GM18519 (cell line): ENCODE measurements at regions not wholly inside any gene's neighbourhood (a gene's known extent, or its start where the extent isn't known, plus 50 kb on each side); places are given as distances from the start of the nearest gene placed in this dataset.
"Not testable (repeated sequence)": the region's sequence is repeated elsewhere in the genome, so short reads cannot be mapped to it uniquely, and the experiment has no call there.

Experiments
- ATAC-seq: cut with Tn5 transposase; IDR thresholded peaks from one replicate; pipeline ENCODE4 v1.9.1; 2021; ENCODE audit warnings: mild to moderate bottlenecking, moderate library complexity; ENCODE audit not compliant: unreplicated experiment, low FRiP score

- ATAC-seq: no peak
Observed at GRCh38 chr7:65453341-65454030, 79.8 kb downstream of the ZNF92 start.

GRCh38 chr7:65454469-65454868 lies 80.8 kb downstream of the ZNF92 start:
- no peak for ATAC-seq

- not testable (repeated sequence) for ATAC-seq
Observed at GRCh38 chr7:65455050-65455449, 81.4 kb downstream of the ZNF92 start.

- ATAC-seq: no peak
Observed at GRCh38 chr7:65457705-65458104, 84.0 kb downstream of the ZNF92 start.

DNA sequence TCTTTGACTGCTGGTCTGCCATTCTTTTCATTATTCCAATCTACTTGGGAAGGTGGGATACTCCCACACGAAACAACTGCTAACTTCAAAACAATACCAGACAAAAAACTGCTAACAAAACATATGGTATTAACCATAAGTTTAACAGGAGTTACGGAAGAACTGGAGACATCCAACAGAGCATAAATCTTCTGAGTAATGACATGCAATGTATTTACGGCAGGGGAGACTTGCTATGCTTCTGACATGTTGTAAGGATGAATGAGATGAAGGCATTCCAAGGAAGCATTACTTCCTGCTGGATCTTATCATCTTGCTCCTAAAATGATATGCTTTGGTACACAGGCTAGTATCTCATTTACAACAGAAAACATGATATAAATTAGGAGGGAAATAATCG lies 85.8 kb downstream of the ZNF92 start:
- no peak for ATAC-seq

- no peak for ATAC-seq
Observed at GRCh38 chr7:65462148-65462716, 88.6 kb downstream of the ZNF92 start.

DNA sequence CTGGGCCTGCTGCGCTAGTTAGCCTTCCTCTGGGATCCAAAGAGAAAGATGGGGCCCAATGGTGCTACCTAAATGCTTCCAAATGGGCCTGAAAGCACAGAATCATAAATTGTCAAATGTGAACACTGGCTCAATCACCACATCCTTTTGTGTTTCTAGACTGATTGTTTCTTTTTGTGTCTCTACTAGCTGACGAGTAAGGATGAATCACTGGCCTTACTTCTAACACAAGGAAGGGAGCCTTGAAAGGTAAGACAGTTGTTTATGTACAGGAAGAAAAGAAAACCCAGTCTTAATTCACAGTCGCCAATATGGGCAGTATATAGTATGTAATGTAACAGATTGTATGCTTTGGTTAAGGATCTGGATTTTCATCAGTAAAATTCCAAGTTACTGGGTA lies 89.5 kb downstream of the ZNF92 start:
- no peak for ATAC-seq

DNA sequence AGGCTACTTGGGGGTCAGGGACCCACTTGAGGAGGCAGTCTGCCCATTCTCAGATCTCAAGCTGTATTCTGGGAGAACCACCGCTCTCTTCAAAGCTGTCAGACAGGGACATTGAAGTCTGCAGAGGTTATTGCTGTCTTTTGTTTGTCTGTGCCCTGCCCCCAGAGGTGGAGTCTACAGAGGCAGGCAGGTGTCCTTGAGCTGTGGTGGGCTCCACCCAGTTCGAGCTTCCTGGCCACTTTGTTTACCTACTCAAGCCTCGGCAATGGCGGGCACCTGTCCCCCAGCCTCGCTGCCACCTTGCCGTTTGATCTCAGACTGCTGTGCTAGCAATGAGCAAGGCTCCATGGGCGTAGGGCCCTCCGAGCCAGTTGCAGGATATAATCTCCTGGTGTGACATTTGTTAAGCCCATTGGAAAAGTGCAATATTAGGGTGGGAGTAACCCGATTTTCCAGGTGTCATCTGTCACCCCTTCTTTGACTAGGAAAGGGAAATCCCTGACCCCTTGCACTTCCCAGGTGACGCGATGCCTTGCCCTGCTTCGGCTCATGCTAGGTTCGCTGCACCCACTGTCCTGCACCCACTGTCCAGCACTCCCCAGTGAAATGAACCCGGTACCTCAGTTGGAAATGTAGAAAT lies 96.4 kb downstream of the ZNF92 start:
- not testable (repeated sequence) for ATAC-seq

DNA sequence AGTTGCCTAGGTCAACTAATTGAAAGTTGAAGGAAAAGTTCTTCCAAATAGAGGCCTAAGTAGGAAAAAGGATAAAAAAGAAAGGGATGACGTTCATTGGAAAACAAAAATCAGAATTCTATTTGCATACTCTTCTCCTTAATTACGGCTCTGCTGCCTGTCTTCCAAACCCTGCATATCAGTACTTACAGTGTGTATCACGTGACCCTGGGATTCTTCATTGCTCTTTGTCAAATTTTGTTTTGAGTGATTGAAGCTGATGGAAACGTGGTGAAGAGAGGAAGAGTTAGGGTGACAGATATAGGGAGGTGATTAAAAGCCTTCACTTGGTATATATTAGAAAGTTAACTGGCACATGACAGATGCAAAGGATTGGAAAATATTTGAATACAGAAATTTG lies 97.9 kb downstream of the ZNF92 start:
- no peak for ATAC-seq

DNA sequence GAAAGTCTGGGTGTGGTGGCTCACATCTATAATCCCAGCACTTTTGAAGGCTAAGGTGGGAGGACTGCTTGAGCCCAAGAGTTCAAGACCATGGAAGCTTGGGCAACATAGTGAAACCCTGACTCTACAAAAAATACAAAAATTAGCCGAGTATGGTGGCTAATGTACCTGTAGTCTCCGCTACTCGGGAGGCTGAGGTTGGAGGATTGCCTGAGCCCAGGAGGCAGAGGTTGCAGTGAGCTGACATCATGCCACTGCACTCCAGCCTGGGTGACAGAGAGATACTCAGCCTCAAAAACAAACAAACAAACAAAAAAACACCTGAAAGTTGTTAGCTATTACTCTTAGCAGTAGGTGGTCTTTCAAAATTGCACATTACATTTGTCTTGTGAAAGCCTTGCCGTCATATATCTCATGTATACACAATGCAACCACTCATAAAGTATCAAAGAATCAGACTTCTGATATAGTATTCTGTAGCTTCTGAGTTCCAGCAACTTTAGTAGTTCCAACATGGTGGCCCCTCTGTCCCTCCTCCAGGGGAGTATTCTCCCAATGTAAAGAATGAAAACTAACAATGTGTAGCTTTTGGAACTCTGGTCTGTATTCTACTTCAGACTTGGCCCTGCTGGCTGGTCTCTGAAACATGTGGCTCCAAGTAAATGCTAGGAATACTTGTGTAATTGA lies 101.5 kb downstream of the ZNF92 start:
- no peak for ATAC-seq

DNA sequence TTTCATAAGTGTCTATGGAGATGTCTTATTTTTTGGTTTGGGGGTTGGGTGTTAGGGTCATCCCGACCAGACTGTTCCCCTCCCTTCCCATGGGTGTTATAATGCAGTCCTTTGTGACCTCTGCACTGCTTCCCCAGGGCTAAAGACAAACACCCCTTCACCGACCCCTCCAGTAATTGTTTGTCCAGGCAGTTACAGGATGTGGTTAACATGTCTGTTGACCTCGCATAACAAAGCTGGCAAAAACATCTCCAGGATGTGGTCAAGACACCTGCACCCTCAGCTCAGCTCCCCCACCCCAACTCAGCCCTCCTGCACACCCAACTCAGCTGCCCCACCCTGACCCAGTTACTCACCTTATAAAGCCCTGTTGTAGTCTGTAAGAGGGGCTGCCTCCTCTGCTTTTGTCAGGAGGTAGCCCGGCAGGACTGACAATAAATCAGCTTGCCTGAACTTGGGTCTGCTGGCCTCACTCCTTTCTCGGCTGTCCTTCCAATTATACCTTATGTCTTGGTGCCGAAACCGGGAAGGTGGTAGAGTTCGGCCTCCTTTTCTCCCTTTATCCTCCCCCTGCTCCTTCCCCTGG lies 102.2 kb downstream of the ZNF92 start:
- ATAC-seq: peak; percentile 71

DNA sequence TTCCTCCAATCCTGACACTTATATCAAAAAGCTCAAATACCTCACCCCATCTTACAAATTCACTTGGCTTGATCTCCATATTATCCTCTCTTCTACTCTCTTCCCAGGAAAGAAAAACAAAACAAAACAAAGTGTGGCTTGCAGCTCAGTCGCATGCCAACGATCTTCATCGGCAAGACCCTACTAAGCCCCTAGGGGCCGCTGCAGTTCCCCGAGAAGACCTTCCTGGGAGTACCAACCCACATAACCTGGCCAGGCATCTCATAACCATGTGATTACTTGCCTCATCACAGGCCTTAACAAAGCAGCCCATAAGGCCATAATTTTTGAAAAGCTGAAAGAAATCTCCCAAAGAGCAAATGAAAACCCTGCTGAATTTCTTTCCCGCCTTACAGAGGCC lies 103.7 kb downstream of the ZNF92 start:
- ATAC-seq: peak; percentile 57

GRCh38 chr7:65489260-65489767 lies 115.7 kb downstream of the ZNF92 start:
- ATAC-seq: no peak

DNA sequence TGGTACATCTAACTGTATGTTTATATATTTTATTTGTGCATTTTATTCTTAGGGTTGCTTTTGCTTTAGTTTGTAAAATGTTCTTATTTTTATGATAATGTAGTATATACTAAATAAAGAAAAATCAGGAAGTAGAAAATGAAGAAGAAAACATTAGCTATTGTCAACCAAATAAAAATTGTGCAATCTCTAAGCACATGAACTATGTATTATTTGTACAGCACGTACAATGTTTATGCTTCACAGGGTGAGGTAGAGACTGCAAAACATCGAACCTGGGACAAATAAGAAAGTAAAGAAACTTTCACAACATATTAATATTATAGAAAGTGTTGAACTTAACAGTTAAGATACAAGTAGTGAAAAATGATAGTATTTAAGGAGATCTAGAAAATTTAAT lies 123.0 kb downstream of the ZNF92 start:
- not testable (repeated sequence) for ATAC-seq

- no peak for ATAC-seq
Observed at GRCh38 chr7:65503434-65504152, 129.9 kb downstream of the ZNF92 start.

DNA sequence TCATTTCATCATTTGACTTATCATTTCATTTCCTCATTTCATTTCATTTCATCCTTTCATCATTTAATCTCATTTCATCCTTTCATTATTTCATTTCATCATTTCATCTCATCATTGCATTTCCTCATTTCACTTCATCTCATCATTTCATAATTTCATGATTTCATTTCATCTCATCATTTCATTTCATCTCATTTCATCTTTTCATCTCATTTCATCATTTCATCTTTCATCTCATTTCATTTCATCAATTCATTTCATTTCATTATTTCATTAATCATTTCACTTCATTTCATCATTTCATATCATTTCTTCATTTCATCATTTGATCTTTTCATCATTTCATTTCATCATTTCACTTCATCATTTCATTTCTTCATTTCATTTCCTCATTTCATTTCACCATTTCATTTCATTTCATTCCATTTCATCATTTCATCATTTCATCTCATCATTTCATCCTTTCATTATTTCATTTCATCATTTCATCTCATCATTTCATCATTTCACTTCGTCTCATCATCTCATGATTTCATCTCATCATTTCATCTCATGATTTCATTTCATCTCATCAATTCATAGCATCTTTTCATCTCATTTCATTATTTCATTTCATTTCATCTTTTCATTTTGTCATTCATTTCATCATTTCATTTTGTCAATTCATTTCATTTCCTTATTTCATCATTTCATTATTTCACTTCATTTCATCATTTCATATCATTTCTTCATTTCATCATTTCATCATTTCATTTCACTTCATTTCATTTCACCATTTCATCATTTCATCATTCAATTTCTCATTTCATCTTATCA lies 131.1 kb downstream of the ZNF92 start:
- not testable (repeated sequence) for ATAC-seq

- ATAC-seq: not testable (repeated sequence)
Observed at GRCh38 chr7:65505320-65505633, 131.6 kb downstream of the ZNF92 start.

GRCh38 chr7:65508581-65509367 lies 135.1 kb downstream of the ZNF92 start:
- not testable (repeated sequence) for ATAC-seq
